Liver (tissue), 3 donors: ENCODE measurements at regions not wholly inside any gene's neighbourhood (a gene's known extent, or its start where the extent isn't known, plus 50 kb on each side); places are given as distances from the start of the nearest gene placed in this dataset.

Source experiments
- ATF3 ChIP-seq: IDR thresholded peaks from 2 replicates; pipeline ENCODE4 v1.6.1; 2016; ENCODE audit warnings: antibody characterized with exemption
- EGR1 ChIP-seq, 2 donors: IDR thresholded peaks; 2 replicates each; pipeline ENCODE4 v1.6.1; 2016 to 2018; ENCODE audit warnings: antibody characterized with exemption in 2 of 2, low read depth in 2 of 2
- GABPA ChIP-seq, 2 donors: IDR thresholded peaks in 1 of 2; conservative IDR thresholded peaks in 1 of 2; 2 replicates each; pipeline ENCODE4 v1.6.1; 2016; ENCODE audit warnings: antibody characterized with exemption in 2 of 2, mild to moderate bottlenecking in 1 of 2, moderate library complexity in 1 of 2
- MAX ChIP-seq: IDR thresholded peaks from 2 replicates; pipeline ENCODE4 v1.6.1; 2016; ENCODE audit warnings: antibody characterized with exemption
- RAD21 ChIP-seq, 2 donors: IDR thresholded peaks; 2 replicates each; pipeline ENCODE4 v1.6.1; 2016; ENCODE audit warnings: antibody characterized with exemption in 2 of 2, mild to moderate bottlenecking in 2 of 2
- REST ChIP-seq: IDR thresholded peaks from 2 replicates; pipeline ENCODE4 v1.6.1; 2016; ENCODE audit warnings: antibody characterized with exemption, mild to moderate bottlenecking
- SP1 ChIP-seq: IDR thresholded peaks from 2 replicates; pipeline ENCODE4 v1.6.1; 2018; ENCODE audit warnings: antibody characterized with exemption, mild to moderate bottlenecking
- TAF1 ChIP-seq: conservative IDR thresholded peaks from 2 replicates; pipeline ENCODE4 v1.6.1; 2016; ENCODE audit warnings: antibody characterized with exemption, mild to moderate bottlenecking
- YY1 ChIP-seq: IDR thresholded peaks from 2 replicates; pipeline ENCODE4 v1.6.1; 2016; ENCODE audit warnings: antibody characterized with exemption, mild to moderate bottlenecking
- TF ChIP-seq, protein P1 (sequence below): fragments of 150-350 bp; IDR thresholded peaks from 2 replicates; pipeline ENCODE4 v1.5.1; 2017; ENCODE audit warnings: improper control_type of control experiment, low read depth, low read length; ENCODE audit not compliant: missing input control
- donor health status: healthy.
- donor health status: healthy.

- TF ChIP-seq, protein P1, sequence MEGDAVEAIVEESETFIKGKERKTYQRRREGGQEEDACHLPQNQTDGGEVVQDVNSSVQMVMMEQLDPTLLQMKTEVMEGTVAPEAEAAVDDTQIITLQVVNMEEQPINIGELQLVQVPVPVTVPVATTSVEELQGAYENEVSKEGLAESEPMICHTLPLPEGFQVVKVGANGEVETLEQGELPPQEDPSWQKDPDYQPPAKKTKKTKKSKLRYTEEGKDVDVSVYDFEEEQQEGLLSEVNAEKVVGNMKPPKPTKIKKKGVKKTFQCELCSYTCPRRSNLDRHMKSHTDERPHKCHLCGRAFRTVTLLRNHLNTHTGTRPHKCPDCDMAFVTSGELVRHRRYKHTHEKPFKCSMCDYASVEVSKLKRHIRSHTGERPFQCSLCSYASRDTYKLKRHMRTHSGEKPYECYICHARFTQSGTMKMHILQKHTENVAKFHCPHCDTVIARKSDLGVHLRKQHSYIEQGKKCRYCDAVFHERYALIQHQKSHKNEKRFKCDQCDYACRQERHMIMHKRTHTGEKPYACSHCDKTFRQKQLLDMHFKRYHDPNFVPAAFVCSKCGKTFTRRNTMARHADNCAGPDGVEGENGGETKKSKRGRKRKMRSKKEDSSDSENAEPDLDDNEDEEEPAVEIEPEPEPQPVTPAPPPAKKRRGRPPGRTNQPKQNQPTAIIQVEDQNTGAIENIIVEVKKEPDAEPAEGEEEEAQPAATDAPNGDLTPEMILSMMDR, result no peak
- TF ChIP-seq YY1, result no peak
- no peak for TF ChIP-seq ATF3
- TF ChIP-seq MAX, result no peak
- no peak for TF ChIP-seq REST
- TF ChIP-seq GABPA (IDR thresholded peaks at IDR 0.05 in 1 of 2, conservative IDR thresholded peaks at IDR 0.05 in 1 of 2), result no peak
- no peak for TF ChIP-seq SP1
- no peak for TF ChIP-seq TAF1
- TF ChIP-seq EGR1 (IDR thresholded peaks at IDR 0.05; ENCODE audit: low read depth in 2 of 2), result no peak
- no peak for TF ChIP-seq RAD21 (IDR thresholded peaks at IDR 0.05)
These were observed 67.8 kb upstream of the MAPK4 start for GRCh38 chr18:50492097-50492496.
